Kidney epithelial cell (primary cell): ENCODE measurements at regions not wholly inside any gene's neighbourhood (a gene's known extent, or its start where the extent isn't known, plus 50 kb on each side); places are given as distances from the start of the nearest gene placed in this dataset.

ENCODE experiments used
- DNase-seq: peaks from one replicate; pipeline ENCODE4 v3.0.0-alpha.2; 2010; ENCODE audit warnings: low read depth
- H3K27me3 ChIP-seq: 2 replicates; pipeline ENCODE4 v1.6.0; 2011; ENCODE audit warnings: low read length; ENCODE audit not compliant: control insufficient read depth, insufficient read depth
- H3K36me3 ChIP-seq: 2 replicates; pipeline ENCODE4 v1.5.1; 2011; ENCODE audit warnings: low read length; ENCODE audit not compliant: control insufficient read depth, insufficient read depth
- H3K4me3 ChIP-seq: 2 replicates; pipeline ENCODE4 v1.5.1; 2011; ENCODE audit warnings: low read depth, mild to moderate bottlenecking, control low read depth, low read length
- TF ChIP-seq, protein P1 (sequence below): IDR thresholded peaks from 2 replicates; pipeline ENCODE4 v1.5.1; 2011; ENCODE audit warnings: mild to moderate bottlenecking, moderate library complexity, low read length, control low read depth, inconsistent platforms; ENCODE audit not compliant: insufficient read depth, poor library complexity, severe bottlenecking

DNA sequence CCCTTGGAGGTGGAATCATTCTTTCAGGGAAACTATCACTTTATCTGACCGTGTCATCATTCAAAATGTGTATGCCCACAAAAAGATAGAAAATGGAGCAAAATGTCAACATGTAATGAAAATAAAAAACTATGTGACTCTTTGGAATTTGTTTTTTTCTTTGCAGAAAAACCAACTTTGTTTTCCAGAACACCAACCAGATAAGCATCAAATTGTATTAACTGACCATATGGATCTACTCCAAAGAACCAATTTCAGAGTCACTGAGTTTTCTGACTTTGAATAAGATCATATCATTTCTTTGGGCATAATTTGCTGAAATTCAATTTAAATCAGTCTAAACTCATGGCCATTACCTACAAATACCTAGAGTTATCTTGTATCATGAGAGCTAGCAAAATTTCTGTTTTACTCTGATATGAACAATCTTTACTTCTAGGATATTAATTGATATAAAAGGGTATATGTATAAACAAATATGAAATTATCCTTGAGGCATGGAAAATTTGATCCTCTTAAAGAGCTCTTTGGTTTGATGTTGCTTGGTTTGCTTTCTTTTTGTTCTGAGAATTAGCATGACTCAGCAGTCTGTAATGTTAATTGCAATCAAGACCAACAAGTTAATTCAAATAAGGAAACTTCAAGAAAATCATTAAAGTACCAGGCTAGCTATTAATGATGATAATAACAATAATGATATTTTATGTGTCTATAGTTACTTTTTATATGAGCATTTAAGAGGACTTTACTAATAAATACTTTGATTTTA is 444.4 kb upstream of the MARCKS start:
- TF ChIP-seq, protein P1, sequence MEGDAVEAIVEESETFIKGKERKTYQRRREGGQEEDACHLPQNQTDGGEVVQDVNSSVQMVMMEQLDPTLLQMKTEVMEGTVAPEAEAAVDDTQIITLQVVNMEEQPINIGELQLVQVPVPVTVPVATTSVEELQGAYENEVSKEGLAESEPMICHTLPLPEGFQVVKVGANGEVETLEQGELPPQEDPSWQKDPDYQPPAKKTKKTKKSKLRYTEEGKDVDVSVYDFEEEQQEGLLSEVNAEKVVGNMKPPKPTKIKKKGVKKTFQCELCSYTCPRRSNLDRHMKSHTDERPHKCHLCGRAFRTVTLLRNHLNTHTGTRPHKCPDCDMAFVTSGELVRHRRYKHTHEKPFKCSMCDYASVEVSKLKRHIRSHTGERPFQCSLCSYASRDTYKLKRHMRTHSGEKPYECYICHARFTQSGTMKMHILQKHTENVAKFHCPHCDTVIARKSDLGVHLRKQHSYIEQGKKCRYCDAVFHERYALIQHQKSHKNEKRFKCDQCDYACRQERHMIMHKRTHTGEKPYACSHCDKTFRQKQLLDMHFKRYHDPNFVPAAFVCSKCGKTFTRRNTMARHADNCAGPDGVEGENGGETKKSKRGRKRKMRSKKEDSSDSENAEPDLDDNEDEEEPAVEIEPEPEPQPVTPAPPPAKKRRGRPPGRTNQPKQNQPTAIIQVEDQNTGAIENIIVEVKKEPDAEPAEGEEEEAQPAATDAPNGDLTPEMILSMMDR = no peak
- no peak for DNase-seq

DNA sequence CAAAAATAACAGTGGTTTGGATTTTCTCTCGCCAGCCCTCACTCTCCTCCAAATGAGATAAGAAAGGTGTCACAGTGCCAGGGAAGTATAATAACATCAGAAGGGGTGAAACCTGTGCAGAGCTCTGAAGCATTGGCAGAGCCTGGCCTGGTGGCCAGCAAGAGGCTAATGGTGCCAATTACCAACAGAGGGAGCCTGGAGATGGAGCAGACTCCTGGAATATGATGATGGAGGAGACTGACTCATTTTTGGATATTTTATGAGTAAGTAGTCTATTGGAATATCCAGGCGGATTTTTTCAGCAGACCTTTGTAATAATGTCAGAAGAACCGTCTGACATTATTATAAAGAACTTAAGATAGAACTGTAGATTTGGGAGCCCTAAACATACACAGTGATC is 442.6 kb upstream of the MARCKS start:
- Histone ChIP-seq H3K36me3 (no peaks in the 10 kb centered on the region), H3K27me3 (no peaks in the 10 kb centered on the region), H3K4me3 (no peak overlapping the region)
- DNase-seq = no peak
- TF ChIP-seq, protein P1 = peak; percentile 55

More for the DNA sequence above, 444.4 kb upstream of the MARCKS start:
- Histone ChIP-seq H3K27me3 (no peaks in the 10 kb centered on the region), H3K36me3 (no peaks in the 10 kb centered on the region), H3K4me3 (no peak overlapping the region)

DNA sequence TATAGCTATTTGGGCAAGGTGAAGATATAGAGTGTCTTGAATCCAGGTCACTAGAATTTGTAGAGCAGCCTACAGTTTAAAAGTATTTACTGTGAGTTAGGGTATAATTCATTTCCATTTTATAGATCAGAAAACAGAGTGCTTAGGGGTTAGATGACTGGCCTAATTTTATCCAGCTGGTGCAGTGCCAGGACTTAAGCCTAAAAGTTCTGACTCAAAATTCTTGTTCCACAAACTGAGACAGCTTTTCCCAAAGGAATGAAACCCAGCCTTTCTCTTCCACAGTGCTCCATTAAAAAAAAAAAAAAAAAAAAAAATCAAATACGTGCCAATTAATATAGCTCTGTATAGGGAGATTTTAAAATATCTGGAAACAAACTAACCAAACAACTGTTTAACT is 441.0 kb upstream of the MARCKS start:
- H3K36me3 ChIP-seq = no peaks in the 10 kb centered on the region
- TF ChIP-seq, protein P1 = no peak
- DNase-seq = no peak
- no peaks in the 10 kb centered on the region for H3K27me3 ChIP-seq
- no peak overlapping the region for H3K4me3 ChIP-seq

DNA sequence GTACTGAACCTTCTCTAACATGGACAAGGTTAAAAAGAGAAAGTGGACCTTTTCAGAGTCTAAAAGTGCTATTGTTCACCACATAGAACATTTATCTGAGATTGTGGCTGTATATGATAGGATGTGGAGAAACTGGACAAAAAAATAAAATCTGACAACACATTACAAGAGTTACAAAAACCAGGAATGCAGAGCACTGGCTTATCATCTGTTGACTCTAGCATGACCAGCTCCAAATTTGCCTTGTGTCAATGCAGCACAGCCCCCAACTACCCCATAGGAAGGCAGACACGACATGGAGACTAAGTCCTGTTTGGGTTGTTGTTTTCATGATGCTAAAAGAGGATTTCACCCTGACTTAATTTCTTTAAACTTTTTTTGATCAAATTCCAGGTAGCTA is 436.9 kb upstream of the MARCKS start:
- H3K36me3 ChIP-seq = no peaks in the 10 kb centered on the region
- no peak overlapping the region for H3K4me3 ChIP-seq
- H3K27me3 ChIP-seq = no peaks in the 10 kb centered on the region
- TF ChIP-seq, protein P1 = no peak
- no peak for DNase-seq

DNA sequence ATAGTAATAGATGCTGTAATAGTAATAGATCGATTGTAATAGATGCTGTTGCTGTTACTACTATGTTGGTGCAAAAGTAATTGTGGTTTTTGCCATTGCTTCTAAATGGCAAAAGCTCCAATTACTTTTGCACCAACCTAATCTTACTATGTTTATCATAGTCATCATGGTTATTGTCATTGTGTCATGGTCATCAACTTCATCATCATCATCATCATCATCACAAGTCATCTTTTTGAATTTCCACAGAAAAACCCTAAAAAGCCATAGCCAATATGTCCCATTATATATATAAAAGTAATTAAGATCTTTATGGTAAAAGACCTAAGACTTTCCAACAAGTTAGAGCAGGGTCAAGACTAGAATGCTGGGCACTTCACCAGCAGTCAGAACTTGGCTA is 435.1 kb upstream of the MARCKS start:
- H3K4me3 ChIP-seq = no peak overlapping the region
- H3K27me3 ChIP-seq = no peaks in the 10 kb centered on the region
- no peaks in the 10 kb centered on the region for H3K36me3 ChIP-seq
- TF ChIP-seq, protein P1 = no peak
- no peak for DNase-seq

DNA sequence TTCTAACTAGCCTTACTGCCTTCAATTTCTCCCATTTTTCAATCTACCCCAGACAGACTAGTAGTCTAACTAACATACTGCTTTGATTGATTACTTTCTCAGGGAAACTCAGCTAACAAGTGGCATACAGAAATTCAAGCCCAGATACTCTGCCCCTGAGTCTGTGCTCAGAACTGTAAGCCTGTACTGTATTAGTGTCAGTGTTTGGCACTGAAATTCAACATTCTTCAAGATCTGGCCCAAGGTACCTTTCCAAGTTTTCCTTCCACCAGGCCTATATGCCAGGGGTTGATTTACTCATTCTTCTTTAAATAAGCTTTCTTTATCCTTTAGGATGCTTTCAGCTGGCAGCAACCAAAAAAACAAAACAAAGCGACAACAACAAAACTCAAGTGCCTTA is 433.2 kb upstream of the MARCKS start:
- no peak for DNase-seq
- no peaks in the 10 kb centered on the region for H3K27me3 ChIP-seq
- H3K36me3 ChIP-seq = no peaks in the 10 kb centered on the region
- TF ChIP-seq, protein P1 = no peak
- no peak overlapping the region for H3K4me3 ChIP-seq
